ENCODE measurements at regions not wholly inside any gene's neighbourhood (a gene's known extent, or its start where the extent isn't known, plus 50 kb on each side); places are given as distances from the start of the nearest gene placed in this dataset.

- Mint-ChIP-seq H3K9me3 (peaks cover 0 to 2% of the 10 kb centered on the region in 2 experiments; a peak in 3 of 5 replicates), H3K4me1 (peaks cover 0 to 2% of the 10 kb centered on the region in 2 experiments; a peak in 2 of 4 replicates), H3K27me3 (ENCODE audit: low read depth) (0 out of 2 replicates have a peak, but pooled peaks cover under 1% of the 10 kb centered on the region), H3K4me3 (no peak overlapping the region), H3K36me3 (ENCODE audit: insufficient read depth in 1 of 3, low read depth in 3 of 3) (no peaks in the 10 kb centered on the region; a peak in 1 of 7 replicates), H3K27ac (no peak overlapping the region)
- Histone ChIP-seq H2BK20ac (ENCODE audit: low read depth, low read length, poor library complexity, severe bottlenecking) (no peak overlapping the region), H3K79me2 (ENCODE audit: insufficient read depth, low read length) (no peaks in the 10 kb centered on the region), H3K23me2 (ENCODE audit: insufficient read length, low read depth, low read length, poor library complexity, severe bottlenecking) (no peaks in the 10 kb centered on the region), H3K79me1 (ENCODE audit: insufficient read depth, low read depth, low read length, poor library complexity, severe bottlenecking) (no peaks in the 10 kb centered on the region), H4K20me1 (ENCODE audit: control insufficient read depth, insufficient read depth, insufficient read length) (no peaks in the 10 kb centered on the region), H2BK12ac (ENCODE audit: insufficient read length, low read depth, low read length) (no peak overlapping the region), H3K4ac (ENCODE audit: low read depth, low read length) (no peak overlapping the region), H2AK5ac (ENCODE audit: insufficient read length, low read length) (no peak overlapping the region), H3K27ac (ENCODE audit: insufficient read length, low read depth, low read length) (no peak overlapping the region), H3K4me1 (ENCODE audit: insufficient read depth, low read length) (no peaks in the 10 kb centered on the region), H3K4me2 (ENCODE audit: insufficient read depth, insufficient read length, low read length) (no peak overlapping the region), H4K91ac (ENCODE audit: insufficient read length, low read depth, low read length) (no peak overlapping the region), H3K9me3 (ENCODE audit: control insufficient read depth, low read depth, low read length) (no peaks in the 10 kb centered on the region), H3K56ac (ENCODE audit: insufficient read length, low read depth, low read length) (no peak overlapping the region), H4K8ac (replicated peaks; ENCODE audit: insufficient read length, low read depth, low read length) (no peak overlapping the region), H3K27me3 (ENCODE audit: insufficient read depth, low read length) (no peaks in the 10 kb centered on the region), H2BK15ac (ENCODE audit: low read depth, low read length) (no peak overlapping the region), H3K14ac (ENCODE audit: insufficient read depth, low read length) (no peak overlapping the region), H3K23ac (ENCODE audit: insufficient read length, low read depth, low read length) (no peak overlapping the region), H3K18ac (ENCODE audit: insufficient read length, low read depth, low read length) (no peak overlapping the region), H3T11ph (ENCODE audit: low read length) (no peak overlapping the region), H2AFZ (ENCODE audit: low read length) (no peak overlapping the region), H2BK120ac (ENCODE audit: low read depth, low read length, poor library complexity, severe bottlenecking) (no peak overlapping the region), H4K5ac (ENCODE audit: insufficient read length, low read depth, low read length) (no peak overlapping the region), H3K9ac (ENCODE audit: extremely low read depth, insufficient read length, low read length) (no peak overlapping the region), H2BK5ac (ENCODE audit: insufficient read length, low read length) (no peak overlapping the region)
- no peak for TF ChIP-seq CTCF (conservative IDR thresholded peaks at IDR 0.05)
- DNase-seq, result no peak
- no CpG with 5 or more reads among the region's 4 CpGs for WGBS (ENCODE audit: extremely low coverage, insufficient read length, low lambda C conversion rate)
Measured at GRCh38 chr18:76610012-76610411, 115.0 kb upstream of the ZNF516 start.
